HUES6 (cell line): ENCODE measurements at regions not wholly inside any gene's neighbourhood (a gene's known extent, or its start where the extent isn't known, plus 50 kb on each side); places are given as distances from the start of the nearest gene placed in this dataset.

ENCODE experiments used
- H3K27ac ChIP-seq: 2 replicates; pipeline ENCODE4 v1.7.0; 2013; ENCODE audit warnings: low read depth, mild to moderate bottlenecking, low read length, inconsistent platforms
- H3K27me3 ChIP-seq: 2 replicates; pipeline ENCODE4 v1.6.1; 2013; ENCODE audit warnings: low read length; ENCODE audit not compliant: control insufficient read depth, insufficient read depth
- H3K36me3 ChIP-seq: 2 replicates; pipeline ENCODE4 v1.6.1; 2013; ENCODE audit warnings: low read length; ENCODE audit not compliant: control insufficient read depth, insufficient read depth
- H3K4me1 ChIP-seq: 2 replicates; pipeline ENCODE4 v1.6.1; 2013; ENCODE audit warnings: low read length; ENCODE audit not compliant: control insufficient read depth, insufficient read depth
- H3K4me3 ChIP-seq: 2 replicates; pipeline ENCODE4 v1.5.1; 2013; ENCODE audit warnings: low read depth, low read length
- H3K9ac ChIP-seq: one replicate; pipeline ENCODE4 v1.6.1; 2013; ENCODE audit warnings: mild to moderate bottlenecking, low read length
- H3K9me3 ChIP-seq: 2 replicates; pipeline ENCODE4 v1.6.1; 2013; ENCODE audit warnings: low read depth, low read length; ENCODE audit not compliant: control insufficient read depth, insufficient read depth

DNA sequence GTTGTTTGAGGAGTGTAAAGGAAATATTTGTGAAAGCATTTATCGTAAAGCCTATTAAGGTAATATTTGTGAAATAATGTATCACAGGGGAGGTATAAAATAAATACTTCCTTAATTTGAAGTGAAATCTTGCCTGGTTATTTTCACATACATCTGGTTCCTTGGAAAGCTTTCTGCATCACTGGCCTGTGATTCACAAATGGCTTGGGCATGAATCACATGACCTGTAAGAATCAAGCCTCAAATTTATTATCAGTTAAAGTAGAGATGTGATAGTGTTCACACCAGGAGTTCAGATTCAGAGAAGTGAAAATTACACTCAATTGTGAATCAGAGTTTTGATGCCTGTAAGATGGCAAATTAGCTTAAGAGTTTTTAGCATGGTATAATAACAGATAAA is 1911.4 kb downstream of the STIM2 start:
- H3K9me3 ChIP-seq: no peaks in the 10 kb centered on the region
- H3K27me3 ChIP-seq: no peaks in the 10 kb centered on the region
- H3K36me3 ChIP-seq: no peaks in the 10 kb centered on the region
- no peak overlapping the region for H3K27ac ChIP-seq
- H3K4me1 ChIP-seq: no peaks in the 10 kb centered on the region
- H3K9ac ChIP-seq: no peak overlapping the region
- H3K4me3 ChIP-seq: no peak overlapping the region

DNA sequence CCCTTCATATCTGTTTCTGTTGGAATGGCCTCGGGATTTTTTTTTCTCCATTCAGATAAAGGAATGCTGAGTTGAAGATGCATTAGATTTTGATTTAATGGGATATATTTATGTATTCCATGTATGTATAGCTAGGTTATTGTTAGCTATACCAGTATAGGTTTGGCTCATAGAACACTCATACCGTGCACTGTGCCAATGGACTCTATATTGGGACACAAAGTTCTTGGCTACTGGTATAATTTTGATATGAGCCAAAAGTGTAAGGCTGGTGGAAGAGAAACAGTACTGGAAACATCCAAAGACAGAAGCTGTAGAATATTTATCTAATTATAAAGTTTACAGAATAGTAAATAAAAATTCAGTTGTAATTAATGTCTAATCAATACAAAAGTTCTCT is 1912.1 kb downstream of the STIM2 start:
- no peak overlapping the region for H3K9ac ChIP-seq
- no peak overlapping the region for H3K4me3 ChIP-seq
- H3K27ac ChIP-seq: no peak overlapping the region
- H3K27me3 ChIP-seq: no peaks in the 10 kb centered on the region
- H3K36me3 ChIP-seq: no peaks in the 10 kb centered on the region
- H3K9me3 ChIP-seq: no peaks in the 10 kb centered on the region
- no peaks in the 10 kb centered on the region for H3K4me1 ChIP-seq

DNA sequence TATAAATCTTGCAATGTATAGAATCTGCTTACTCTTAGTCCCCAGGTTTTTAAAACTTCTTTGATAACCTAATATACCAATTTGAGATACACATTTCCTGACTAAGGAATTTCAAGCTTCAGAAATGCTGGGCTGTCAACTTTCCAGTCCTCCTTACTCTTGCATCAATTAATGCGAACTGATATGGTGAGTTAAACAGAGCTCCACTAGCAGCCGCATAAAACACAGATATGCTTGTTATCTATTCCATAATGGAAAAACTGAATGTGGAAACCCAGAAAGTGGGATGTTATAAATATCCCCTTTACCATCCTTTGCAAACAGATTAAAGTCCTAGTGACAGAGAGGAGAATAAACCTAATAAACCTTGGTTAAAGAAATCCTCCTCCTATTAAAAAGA is 1913.7 kb downstream of the STIM2 start:
- Histone ChIP-seq H3K4me3 (no peak overlapping the region), H3K36me3 (no peaks in the 10 kb centered on the region), H3K9me3 (no peaks in the 10 kb centered on the region), H3K27ac (no peak overlapping the region), H3K9ac (no peak overlapping the region), H3K4me1 (no peaks in the 10 kb centered on the region), H3K27me3 (no peaks in the 10 kb centered on the region)

DNA sequence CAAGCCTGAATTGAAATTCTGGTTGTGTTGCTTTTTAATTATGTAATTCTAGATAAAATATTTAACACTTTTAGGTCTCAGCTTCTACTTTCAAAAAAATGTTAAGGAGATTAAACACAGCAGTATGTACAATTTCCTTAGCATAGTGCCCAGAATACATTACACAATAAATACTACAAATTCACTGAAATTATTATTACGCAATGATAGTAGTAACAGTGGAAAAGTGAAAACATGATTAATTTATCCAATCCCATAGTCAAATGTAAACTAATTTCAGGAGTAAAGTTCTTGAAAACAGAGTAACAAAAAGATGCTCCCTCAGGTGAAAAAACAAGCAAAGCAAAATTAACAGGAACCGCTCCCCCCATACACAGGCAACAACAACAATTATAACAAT is 1915.4 kb downstream of the STIM2 start:
- no peaks in the 10 kb centered on the region for H3K36me3 ChIP-seq
- no peak overlapping the region for H3K27ac ChIP-seq
- H3K9me3 ChIP-seq: no peaks in the 10 kb centered on the region
- no peaks in the 10 kb centered on the region for H3K4me1 ChIP-seq
- no peaks in the 10 kb centered on the region for H3K27me3 ChIP-seq
- H3K9ac ChIP-seq: no peak overlapping the region
- H3K4me3 ChIP-seq: no peak overlapping the region

DNA sequence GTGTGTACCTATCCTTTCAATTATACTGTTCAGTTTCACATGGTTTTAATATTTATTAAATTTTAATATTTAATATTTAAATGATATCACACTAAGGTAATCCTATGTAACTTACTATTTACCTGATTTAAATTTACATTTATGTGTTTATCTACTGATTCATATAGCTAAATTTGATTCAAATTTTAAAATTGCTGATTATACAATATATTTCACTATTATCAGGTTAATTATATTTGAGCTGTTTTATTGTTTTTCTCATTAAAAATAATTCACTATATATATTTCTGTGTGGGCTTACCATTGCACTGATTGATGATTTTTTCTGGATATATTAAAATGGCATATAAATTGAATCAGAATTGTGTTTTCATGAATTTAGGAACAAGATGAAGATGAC is 1923.5 kb downstream of the STIM2 start:
- H3K4me1 ChIP-seq: no peaks in the 10 kb centered on the region
- H3K27ac ChIP-seq: no peak overlapping the region
- no peaks in the 10 kb centered on the region for H3K27me3 ChIP-seq
- no peak overlapping the region for H3K9ac ChIP-seq
- no peaks in the 10 kb centered on the region for H3K36me3 ChIP-seq
- no peak overlapping the region for H3K4me3 ChIP-seq
- no peaks in the 10 kb centered on the region for H3K9me3 ChIP-seq

DNA sequence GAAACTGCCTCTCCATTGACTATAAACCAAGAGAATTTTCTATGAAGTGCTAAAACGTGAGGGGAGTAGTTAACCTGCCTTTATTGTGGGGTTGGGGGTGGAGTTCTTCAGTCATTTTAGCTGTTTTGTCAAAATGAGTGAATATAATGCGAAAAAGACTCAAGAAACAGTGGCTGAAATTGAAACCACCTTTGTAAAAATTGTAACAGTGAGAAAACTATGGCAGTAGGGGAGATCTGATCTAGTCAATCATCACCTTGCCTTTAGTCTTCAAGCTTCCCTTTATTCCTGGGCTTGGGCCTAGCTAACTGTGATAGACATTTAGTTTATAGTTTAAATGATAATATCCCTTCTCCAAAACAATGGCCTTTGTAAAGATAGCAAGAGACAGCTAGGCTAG is 1927.3 kb downstream of the STIM2 start:
- H3K9me3 ChIP-seq: no peaks in the 10 kb centered on the region
- no peaks in the 10 kb centered on the region for H3K4me1 ChIP-seq
- no peaks in the 10 kb centered on the region for H3K36me3 ChIP-seq
- H3K27me3 ChIP-seq: no peaks in the 10 kb centered on the region
- no peak overlapping the region for H3K27ac ChIP-seq
- no peak overlapping the region for H3K4me3 ChIP-seq
- no peak overlapping the region for H3K9ac ChIP-seq

DNA sequence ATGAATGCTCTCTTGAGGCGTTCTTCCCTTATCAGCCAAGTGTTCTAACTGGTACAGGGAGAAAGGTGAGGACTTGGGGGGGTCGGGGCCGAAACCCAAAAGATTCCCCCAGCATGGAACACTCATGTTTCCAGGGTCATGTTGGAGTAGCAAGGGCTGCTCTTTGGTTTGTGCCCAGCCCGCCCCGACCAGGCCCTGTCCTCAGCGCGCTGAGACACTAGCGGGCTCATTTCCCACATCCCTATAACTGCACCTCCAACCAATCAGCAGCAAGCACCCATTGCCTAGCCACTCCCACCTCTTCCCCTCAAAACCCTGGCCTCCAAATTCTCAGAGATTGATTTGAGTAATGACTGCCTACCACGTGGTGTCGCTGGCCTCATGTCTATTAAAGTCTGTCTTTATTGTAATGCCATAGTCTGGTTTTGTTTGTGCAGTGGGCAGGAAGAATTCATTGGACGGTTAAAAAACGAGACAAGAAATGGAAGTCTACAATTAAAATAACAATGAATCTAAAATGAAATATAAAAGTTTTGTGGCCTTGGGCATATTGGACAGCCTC is 1928.4 kb downstream of the STIM2 start:
- no peak overlapping the region for H3K4me3 ChIP-seq
- no peaks in the 10 kb centered on the region for H3K27me3 ChIP-seq
- H3K36me3 ChIP-seq: no peaks in the 10 kb centered on the region
- no peak overlapping the region for H3K27ac ChIP-seq
- no peaks in the 10 kb centered on the region for H3K4me1 ChIP-seq
- no peak overlapping the region for H3K9ac ChIP-seq
- H3K9me3 ChIP-seq: no peaks in the 10 kb centered on the region

DNA sequence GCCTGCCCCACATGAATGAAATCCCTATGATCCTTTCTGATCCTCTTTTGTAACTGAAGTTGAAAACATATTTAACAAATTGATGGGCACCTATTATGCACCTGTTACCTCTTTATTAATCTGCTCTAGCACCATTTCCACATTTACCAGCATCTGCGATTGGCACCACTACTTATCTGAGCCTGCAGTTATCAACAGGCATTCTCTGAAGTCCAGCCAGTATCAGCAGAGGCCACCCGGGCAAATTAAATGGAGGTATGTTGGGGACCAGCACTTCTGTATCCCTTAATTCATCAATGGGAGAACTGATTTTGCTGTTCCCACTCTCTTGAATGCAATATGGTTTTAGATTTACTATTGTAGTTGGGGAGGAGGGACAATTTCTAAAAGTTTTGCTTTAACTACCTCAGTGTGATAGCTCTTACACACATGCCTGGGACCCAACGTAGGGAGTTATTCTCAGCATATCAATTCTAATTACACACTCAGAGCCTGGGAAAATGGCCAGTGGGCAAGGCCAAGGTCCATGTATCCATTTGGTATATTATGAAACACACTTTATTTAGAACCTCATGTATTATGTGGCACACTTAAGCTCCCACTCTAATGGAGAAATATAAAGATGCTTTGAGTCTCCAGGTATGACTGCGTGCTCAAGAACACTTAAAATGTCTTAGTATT is 1927.1 kb upstream of the PCDH7 start:
- Histone ChIP-seq H3K9me3 (no peaks in the 10 kb centered on the region), H3K36me3 (no peaks in the 10 kb centered on the region), H3K27me3 (no peaks in the 10 kb centered on the region), H3K9ac (no peak overlapping the region), H3K4me3 (no peak overlapping the region), H3K27ac (no peak overlapping the region), H3K4me1 (no peaks in the 10 kb centered on the region)

DNA sequence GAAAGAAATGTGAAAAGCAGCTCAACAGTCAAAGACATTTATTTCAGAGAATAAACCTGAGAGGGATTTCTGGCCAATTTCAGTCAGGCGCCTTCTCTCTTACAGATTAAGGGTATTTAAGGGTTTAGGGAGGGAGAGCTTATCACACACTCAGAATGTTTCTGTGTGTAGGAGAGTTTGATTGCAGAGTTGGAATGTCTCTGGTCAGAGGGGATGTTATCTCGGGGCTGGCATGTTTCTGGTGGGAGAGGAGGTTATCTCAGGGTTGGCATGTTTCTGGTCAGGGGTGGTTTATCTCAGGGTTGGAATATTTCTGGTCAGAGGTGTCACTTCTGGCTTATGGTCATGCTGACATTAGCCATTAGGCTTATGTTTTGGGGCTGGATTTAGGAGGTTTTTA is 1920.5 kb upstream of the PCDH7 start:
- Histone ChIP-seq H3K27ac (no peak overlapping the region), H3K9me3 (0 out of 2 replicates have a peak, but pooled peaks cover 8% of the 10 kb centered on the region), H3K4me1 (no peaks in the 10 kb centered on the region), H3K27me3 (no peaks in the 10 kb centered on the region), H3K36me3 (no peaks in the 10 kb centered on the region), H3K9ac (no peak overlapping the region), H3K4me3 (no peak overlapping the region)

DNA sequence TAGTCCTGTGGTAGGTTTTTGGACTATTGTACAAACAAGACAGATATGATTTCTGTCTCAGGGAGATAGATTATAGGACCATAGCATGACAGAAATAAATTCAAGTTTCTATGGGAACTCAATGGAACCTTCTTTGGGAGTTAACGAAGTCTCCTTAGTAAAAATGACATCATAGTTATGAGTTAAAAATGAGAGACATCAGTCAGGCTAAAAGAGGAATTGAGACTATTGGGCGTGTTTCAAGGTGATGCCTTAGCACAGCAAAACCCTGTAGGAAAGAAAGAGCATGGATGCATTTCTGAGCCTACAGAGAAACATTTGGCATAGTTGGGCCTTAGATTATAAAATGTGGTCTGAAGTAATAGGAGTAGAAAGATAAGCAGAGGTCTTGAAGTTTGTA is 1909.1 kb upstream of the PCDH7 start:
- Histone ChIP-seq H3K4me3 (no peak overlapping the region), H3K9ac (no peak overlapping the region), H3K27me3 (no peaks in the 10 kb centered on the region), H3K9me3 (no peaks in the 10 kb centered on the region), H3K36me3 (no peaks in the 10 kb centered on the region), H3K27ac (no peak overlapping the region), H3K4me1 (no peaks in the 10 kb centered on the region)

DNA sequence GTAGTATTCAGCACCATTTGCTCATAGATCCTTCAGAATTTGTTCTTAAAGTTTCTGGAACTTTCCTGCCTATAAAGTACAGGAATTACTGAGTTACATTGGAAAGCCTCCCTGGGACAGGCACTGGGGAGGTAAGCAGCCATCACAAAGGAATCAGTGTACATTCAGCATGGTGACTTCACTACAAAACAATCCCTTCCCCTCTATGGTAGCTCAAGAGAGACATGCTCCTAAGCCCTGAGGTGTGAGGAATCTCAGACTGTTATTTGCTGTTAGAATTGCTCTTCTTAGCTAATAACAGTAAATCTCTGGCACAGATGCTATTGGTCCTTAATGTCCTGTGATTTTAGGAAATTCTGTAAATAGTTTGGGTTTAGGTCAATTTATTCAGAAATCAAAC is 1898.0 kb upstream of the PCDH7 start:
- H3K27ac ChIP-seq: no peak overlapping the region
- H3K36me3 ChIP-seq: no peaks in the 10 kb centered on the region
- H3K4me1 ChIP-seq: no peaks in the 10 kb centered on the region
- no peak overlapping the region for H3K9ac ChIP-seq
- H3K27me3 ChIP-seq: no peaks in the 10 kb centered on the region
- no peaks in the 10 kb centered on the region for H3K9me3 ChIP-seq
- H3K4me3 ChIP-seq: no peak overlapping the region
